GM18951 (cell line): ENCODE measurements at regions not wholly inside any gene's neighbourhood (a gene's known extent, or its start where the extent isn't known, plus 50 kb on each side); places are given as distances from the start of the nearest gene placed in this dataset.
"Not testable (repeated sequence)": the region's sequence is repeated elsewhere in the genome, so short reads cannot be mapped to it uniquely, and the experiment has no call there.

Experiments
- POLR2A ChIP-seq: IDR thresholded peaks from 4 replicates; pipeline ENCODE4 v1.6.1; 2011; ENCODE audit warnings: mild to moderate bottlenecking; ENCODE audit not compliant: insufficient read length, insufficient read depth; ENCODE audit errors: extremely low read depth
- in situ Hi-C: fragments of 300-500 bp; cut with MboI; formaldehyde crosslinking; loops from one replicate; pipeline ENCODE4 v1.12.0; 2022; ENCODE audit warnings: low sequenced_read_pairs, mixed read lengths, inconsistent platforms; ENCODE audit not compliant: unreplicated experiment

- in situ Hi-C loops, result no loop called here
- TF ChIP-seq POLR2A, result no peak
These were observed 302.0 kb downstream of the KLF12 start for GRCh38 chr13:73832128-73832588.

DNA sequence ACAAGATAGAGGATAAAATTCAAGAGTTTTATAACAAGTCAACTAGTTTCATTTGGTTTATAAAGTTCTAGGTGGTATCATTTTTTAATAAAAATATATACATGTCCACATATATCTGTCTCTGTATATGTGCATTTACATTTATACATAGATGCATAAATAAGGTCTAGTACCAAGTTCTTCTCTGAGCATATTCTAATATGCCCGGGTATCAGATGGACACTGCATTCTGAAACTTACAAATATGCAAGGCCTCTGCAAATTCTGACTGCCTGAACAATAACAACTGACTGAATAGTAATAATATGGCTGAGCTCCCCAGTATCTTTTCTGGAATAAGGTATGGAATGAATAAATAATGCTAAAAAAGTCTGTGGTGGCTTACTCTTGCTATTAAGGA lies 304.8 kb downstream of the KLF12 start:
- in situ Hi-C loops, result no loop called here
- no peak for TF ChIP-seq POLR2A

- no peak for TF ChIP-seq POLR2A
- in situ Hi-C loops, result no loop called here
These were observed 305.4 kb downstream of the KLF12 start for GRCh38 chr13:73828811-73829210.

GRCh38 chr13:73827434-73827833 lies 306.8 kb downstream of the KLF12 start:
- no peak for TF ChIP-seq POLR2A
- in situ Hi-C loops, result no loop called here

- in situ Hi-C loops, result no loop called here
- no peak for TF ChIP-seq POLR2A
These were observed 309.1 kb downstream of the KLF12 start for GRCh38 chr13:73825143-73825542.

DNA sequence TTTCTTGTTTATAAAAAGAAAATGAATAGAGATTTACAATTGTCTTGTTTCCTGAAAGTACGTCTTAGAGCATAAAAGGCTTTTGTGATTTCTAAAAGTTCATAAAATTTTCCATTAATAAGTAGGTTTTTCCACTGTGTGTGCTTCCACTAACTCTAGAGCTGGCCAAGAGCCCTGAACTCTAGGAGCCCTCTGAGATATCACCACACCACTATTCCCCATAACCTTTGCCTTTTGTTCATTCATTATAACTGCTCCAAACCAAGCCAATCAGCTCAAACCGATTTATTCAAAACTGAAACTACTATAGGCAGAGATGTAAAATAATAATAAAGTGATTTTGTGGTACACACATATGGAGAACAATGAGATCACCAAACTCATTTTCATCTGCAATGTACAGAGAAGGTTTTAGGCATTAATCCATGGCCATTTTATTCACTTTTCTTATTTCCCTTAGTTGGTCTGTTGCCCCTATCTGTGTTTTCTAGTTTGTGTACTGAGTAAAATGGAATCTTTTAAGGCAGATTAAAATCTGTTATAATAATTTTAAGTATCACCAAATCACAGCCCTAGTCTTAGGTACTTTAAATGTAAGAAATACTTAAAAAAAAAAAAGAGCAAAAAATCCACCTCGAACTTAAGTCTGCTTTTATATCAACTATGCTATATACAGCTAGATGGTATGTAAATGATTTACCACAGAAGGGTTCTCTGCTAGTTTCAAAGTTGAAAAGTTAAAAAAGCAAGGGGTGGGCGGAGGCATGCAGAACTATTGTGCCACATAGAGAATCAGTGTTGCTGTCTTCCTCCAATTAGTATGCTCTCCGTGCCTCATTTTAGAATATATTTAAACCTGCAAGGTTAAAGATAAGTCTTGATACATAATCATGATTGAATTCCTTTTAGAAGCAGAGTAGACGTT lies 311.3 kb downstream of the KLF12 start:
- TF ChIP-seq POLR2A, result no peak
- in situ Hi-C loops, result no loop called here

GRCh38 chr13:73820688-73821087 lies 313.5 kb downstream of the KLF12 start:
- in situ Hi-C loops, result no loop called here
- TF ChIP-seq POLR2A, result no peak

DNA sequence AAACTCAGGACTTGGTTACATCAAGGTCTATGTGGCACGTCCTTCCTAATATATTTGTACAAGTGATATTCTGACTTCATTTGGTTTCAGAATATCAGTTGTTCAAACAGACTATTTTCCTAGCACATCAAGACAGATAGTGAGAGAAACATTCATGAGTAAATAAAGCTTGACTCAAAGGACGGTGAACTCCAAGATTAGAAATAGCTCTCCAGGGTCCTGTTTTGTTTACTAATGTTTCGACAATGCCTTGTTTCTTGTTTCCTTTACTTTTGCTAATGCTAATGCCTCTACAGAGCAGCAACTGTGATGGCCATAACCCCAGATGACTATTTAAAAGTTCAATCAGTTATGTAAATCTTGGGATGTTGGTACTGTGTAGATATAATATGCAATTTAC lies 313.9 kb downstream of the KLF12 start:
- in situ Hi-C loops, result no loop called here

DNA sequence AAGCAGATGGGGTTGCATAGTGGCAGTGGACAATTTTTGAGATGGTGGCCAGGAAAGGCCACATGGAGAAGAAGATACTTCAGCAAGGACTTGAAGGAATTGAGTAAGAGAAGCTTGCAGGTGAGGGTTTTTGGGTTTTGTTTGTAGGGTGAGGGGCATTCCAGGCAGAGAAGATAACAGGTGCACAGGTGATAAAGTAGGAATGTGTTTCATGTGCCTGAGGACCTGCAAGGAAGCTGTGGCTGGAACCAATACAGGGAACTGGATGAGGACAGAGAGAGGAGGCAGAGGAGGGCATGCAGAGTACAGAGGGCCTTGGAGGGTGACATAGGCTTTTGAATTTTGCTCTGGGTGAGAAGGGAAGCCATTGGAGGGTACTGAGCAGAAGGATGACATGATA lies 314.5 kb downstream of the KLF12 start:
- in situ Hi-C loops, result no loop called here

More for the DNA sequence above, 313.9 kb downstream of the KLF12 start:
- no peak for TF ChIP-seq POLR2A

GRCh38 chr13:73816702-73817101 lies 317.5 kb downstream of the KLF12 start:
- TF ChIP-seq POLR2A, result no peak
- in situ Hi-C loops, result no loop called here

More for the DNA sequence above, 314.5 kb downstream of the KLF12 start:
- TF ChIP-seq POLR2A, result no peak

DNA sequence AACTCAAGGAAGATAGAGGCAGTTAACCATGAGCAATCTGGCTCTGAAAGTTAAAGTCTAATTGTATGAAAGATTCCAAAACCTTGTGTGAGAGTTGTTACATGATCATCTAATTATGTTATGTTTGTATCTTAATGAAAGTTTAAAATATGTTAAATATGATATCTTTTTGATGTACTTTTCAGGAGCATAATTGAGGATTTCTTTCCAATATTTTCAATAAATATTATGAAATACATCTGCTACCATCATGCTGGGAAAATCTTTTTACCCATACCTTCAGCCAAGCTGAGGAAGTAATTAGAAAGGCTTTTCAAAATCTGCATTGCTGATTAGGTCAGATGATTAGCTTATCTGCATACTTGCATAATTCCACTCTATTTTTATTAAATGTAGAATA lies 318.4 kb downstream of the KLF12 start:
- in situ Hi-C loops, result no loop called here
- no peak for TF ChIP-seq POLR2A

DNA sequence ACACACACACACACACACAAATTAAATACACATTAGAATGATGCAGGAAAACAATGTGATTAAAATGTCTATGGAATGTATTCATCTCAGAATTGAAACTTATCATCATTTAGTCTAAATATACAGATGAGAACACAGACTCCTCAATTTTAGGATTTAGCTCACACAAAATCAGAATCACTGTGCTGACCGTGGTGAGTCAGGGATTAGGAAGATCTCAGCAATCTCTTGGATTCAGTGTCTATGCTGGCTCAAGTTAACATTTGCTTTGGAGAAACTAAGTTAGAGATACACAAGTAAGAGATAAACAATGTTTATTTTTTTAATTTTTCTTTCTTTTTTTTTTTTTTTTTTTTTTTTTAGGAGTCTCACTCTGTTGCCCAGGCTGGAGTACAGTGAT lies 323.6 kb downstream of the KLF12 start:
- no peak for TF ChIP-seq POLR2A
- in situ Hi-C loops, result no loop called here

DNA sequence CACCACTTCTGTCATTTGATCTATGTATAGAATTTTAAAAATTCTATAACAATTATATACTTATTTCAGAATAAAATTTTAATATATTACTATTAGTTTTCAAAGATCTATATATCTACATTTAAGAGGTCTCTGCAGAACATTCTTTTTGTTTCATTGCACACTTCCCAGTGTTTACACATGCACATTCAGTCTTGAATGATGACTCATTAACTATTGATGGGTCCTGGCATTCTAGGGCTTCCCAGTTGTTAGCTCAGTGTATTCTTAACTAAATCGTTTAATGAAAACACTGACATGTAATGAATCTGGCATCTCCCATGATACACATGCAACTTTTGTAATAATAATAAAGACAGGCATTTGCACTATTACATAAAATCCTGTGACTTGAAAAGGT lies 324.6 kb downstream of the KLF12 start:
- in situ Hi-C loops, result no loop called here
- no peak for TF ChIP-seq POLR2A

GRCh38 chr13:73808318-73808717 lies 325.9 kb downstream of the KLF12 start:
- in situ Hi-C loops, result no loop called here
- TF ChIP-seq POLR2A, result no peak

DNA sequence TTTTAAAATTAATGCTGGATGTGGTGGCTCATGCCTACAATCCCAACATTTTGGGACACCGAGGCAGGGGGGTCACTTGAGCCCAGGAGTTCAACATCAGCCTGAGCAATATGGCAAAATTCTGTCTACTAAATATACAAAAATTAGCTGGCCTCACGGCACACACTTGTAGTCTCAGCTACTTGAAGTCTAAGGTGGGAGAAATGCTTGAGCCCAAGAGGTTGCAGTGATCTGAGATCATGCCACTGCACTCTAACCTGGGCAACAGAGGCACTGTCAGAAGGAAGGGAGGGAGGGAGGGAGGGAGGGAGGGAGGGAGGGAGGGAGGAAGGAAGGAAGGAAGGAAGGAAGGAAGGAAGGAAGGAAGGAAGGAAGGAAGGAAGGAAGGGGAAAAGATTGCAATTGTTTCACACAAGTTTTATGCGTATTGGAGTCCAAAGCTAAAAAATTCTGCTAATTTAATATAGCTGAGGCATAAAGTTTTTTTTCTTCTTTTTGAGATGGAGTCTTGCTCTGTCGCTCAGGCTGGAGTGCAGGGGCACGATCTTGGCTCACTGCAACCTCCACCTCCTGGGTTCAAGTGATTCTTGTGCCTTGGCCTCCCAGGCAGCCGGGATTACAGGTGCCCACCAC lies 328.8 kb downstream of the KLF12 start:
- in situ Hi-C loops, result not testable (repeated sequence)
